Hepatic stellate cell (primary cell): ENCODE measurements at regions not wholly inside any gene's neighbourhood (a gene's known extent, or its start where the extent isn't known, plus 50 kb on each side); places are given as distances from the start of the nearest gene placed in this dataset.
A peak's percentile ranks its signal among the peaks of the same experiment; 100 is the strongest.

Source experiments
- DNase-seq: peaks from one replicate; pipeline ENCODE4 v3.0.0; 2011; ENCODE audit warnings: low spot score

- DNase-seq = no peak
Observed at GRCh38 chr1:101317590-101317989, 80.8 kb downstream of the S1PR1 start.

- no peak for DNase-seq
Observed at GRCh38 chr1:101323535-101323934, 86.7 kb downstream of the S1PR1 start.

GRCh38 chr1:101325144-101325543, 88.3 kb downstream of the S1PR1 start:
- no peak for DNase-seq

GRCh38 chr1:101330427-101331130, 93.8 kb downstream of the S1PR1 start:
- DNase-seq = no peak

GRCh38 chr1:101331794-101332193, 95.0 kb downstream of the S1PR1 start:
- no peak for DNase-seq

- DNase-seq = no peak
Observed at GRCh38 chr1:101332633-101333032, 95.8 kb downstream of the S1PR1 start.

- DNase-seq = no peak
Observed at GRCh38 chr1:101333186-101333585, 96.4 kb downstream of the S1PR1 start.

- DNase-seq = no peak
Observed at GRCh38 chr1:101337968-101338367, 101.1 kb downstream of the S1PR1 start.

- DNase-seq = no peak
Observed at GRCh38 chr1:101338714-101339430, 102.1 kb downstream of the S1PR1 start.

GRCh38 chr1:101344745-101345144, 107.9 kb downstream of the S1PR1 start:
- no peak for DNase-seq

- no peak for DNase-seq
Observed at GRCh38 chr1:101346419-101346818, 109.6 kb downstream of the S1PR1 start.

- DNase-seq = no peak
Observed at GRCh38 chr1:101356013-101356412, 119.2 kb downstream of the S1PR1 start.

GRCh38 chr1:101356604-101357443, 120.0 kb downstream of the S1PR1 start:
- DNase-seq = no peak

- DNase-seq = peak; percentile 71
Observed at GRCh38 chr1:101357444-101357986, 120.7 kb downstream of the S1PR1 start.

GRCh38 chr1:101360506-101360905, 123.7 kb downstream of the S1PR1 start:
- DNase-seq = no peak

- no peak for DNase-seq
Observed at GRCh38 chr1:101363891-101364318, 127.1 kb downstream of the S1PR1 start.

GRCh38 chr1:101364370-101365120, 127.7 kb downstream of the S1PR1 start:
- DNase-seq = no peak

GRCh38 chr1:101365186-101365585, 128.4 kb downstream of the S1PR1 start:
- peak; percentile 19 for DNase-seq

GRCh38 chr1:101365878-101366277, 129.1 kb downstream of the S1PR1 start:
- no peak for DNase-seq

- DNase-seq = no peak
Observed at GRCh38 chr1:101366513-101367215, 129.8 kb downstream of the S1PR1 start.

GRCh38 chr1:101367630-101368029, 130.8 kb downstream of the S1PR1 start:
- DNase-seq = no peak
